Esophagus squamous epithelium (tissue), 5 donors: ENCODE measurements at regions not wholly inside any gene's neighbourhood (a gene's known extent, or its start where the extent isn't known, plus 50 kb on each side); places are given as distances from the start of the nearest gene placed in this dataset.

Source experiments
- DNase-seq: peaks from one replicate; lab custom pipeline; 2025; lab: John Stamatoyannopoulos, UW
- H3K27ac ChIP-seq, 4 donors: fragments of 200-600 bp; sonication (generic); one replicate each; pipeline ENCODE4 v1.5.1; 2016 to 2019; ENCODE audit warnings: mild to moderate bottlenecking in 1 of 4
- H3K27me3 ChIP-seq, 4 donors: fragments of 200-600 bp; sonication (generic); 1 replicate in 3 of 4; 2 replicates in 1 of 4; pipeline versions ENCODE4 v1.5.1 to v1.6.0; 2017 to 2021; ENCODE audit warnings: antibody characterized with exemption in 1 of 4
- H3K36me3 ChIP-seq, 3 donors: fragments of 200-600 bp; sonication (generic); one replicate each; pipeline ENCODE4 v1.5.1; 2016 to 2019
- H3K4me1 ChIP-seq, 3 donors: fragments of 200-600 bp; sonication (generic); one replicate each; pipeline ENCODE4 v1.5.1; 2017 to 2019
- H3K4me3 ChIP-seq, 4 donors: fragments of 200-600 bp; sonication (generic); 1 replicate in 3 of 4; 2 replicates in 1 of 4; pipeline ENCODE4 v1.5.1; 2016 to 2019; ENCODE audit warnings: mild to moderate bottlenecking in 2 of 4, moderate library complexity in 1 of 4
- H3K9me3 ChIP-seq, 3 donors: fragments of 200-600 bp; sonication (generic); one replicate each; pipeline ENCODE4 v1.5.1; 2016 to 2019
- CTCF ChIP-seq, 6 experiments: fragments of 450-650 bp in 4 of 6; fragments of 200-600 bp in 2 of 6; sonication (generic) in 2 of 6; IDR thresholded peaks; one replicate each; pipeline ENCODE4 v1.5.1; 2016 to 2019; ENCODE audit warnings: antibody characterized with exemption in 6 of 6, mild to moderate bottlenecking in 4 of 6, moderate library complexity in 4 of 6
- POLR2A ChIP-seq, 4 donors: fragments of 450-650 bp; IDR thresholded peaks; one replicate each; pipeline ENCODE4 v1.6.1; 2017; ENCODE audit warnings: antibody characterized with exemption in 4 of 4, mild to moderate bottlenecking in 4 of 4, moderate library complexity in 3 of 4
- WGBS, 2 donors: methylation state at CpG; one replicate each; pipeline ENCODE4 v1.1.5; 2018; 5-methylcytosine and 5-hydroxymethylcytosine counted together
- intact Hi-C: fragments of 100-400 bp; cut with DNase I; formaldehyde crosslinking; loops from one replicate; pipeline ENCODE4 v1.15.0; 2022
- donor health status: DM: yes; HTN: yes; CAD: no.

GRCh38 chr4:26048950-26049349 lies 134.9 kb downstream of the SMIM20 start:
- no peaks in the 10 kb centered on the region for H3K36me3 ChIP-seq
- intact Hi-C loops, result no loop called here
- peak overlapping the region in 1 of 4 donors; percentile 35 for H3K4me3 ChIP-seq
- H3K27ac ChIP-seq, result peak overlapping the region; percentile 66 to 95 (median 79)
- DNase-seq, result no peak
- 32 to 53% methylated on average over 9 of the region's 9 CpGs for WGBS, 2 donors
- peaks cover 5 to 41% (median 32%) of the 10 kb centered on the region in 3 donors for H3K4me1 ChIP-seq
- no peaks in the 10 kb centered on the region for H3K9me3 ChIP-seq
- H3K27me3 ChIP-seq, result peaks cover 0 to 78% (median 0%) of the 10 kb centered on the region in 4 donors
- TF ChIP-seq POLR2A (IDR thresholded peaks at IDR 0.05) (no peak), CTCF (IDR thresholded peaks at IDR 0.05) (no peak)

DNA sequence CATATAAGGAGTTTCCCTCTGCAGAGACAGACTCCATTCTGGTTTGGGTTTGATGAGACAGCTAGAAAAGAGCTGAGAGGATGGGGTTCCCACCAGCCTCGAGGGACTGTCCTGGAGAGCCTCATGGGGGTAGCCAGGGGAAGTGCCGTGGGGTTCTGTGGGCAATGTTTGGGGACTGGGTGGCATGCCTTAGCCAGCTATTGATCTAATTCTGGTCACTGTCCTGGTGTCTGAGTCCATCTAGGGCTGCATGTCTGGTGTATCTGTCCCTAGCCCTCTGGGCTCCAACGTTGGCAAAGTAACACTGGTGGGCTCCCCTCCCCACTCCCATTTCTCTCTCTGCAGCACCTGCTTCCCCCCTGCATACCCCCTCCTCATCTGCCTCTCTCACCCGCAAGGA lies 135.4 kb downstream of the SMIM20 start:
- TF ChIP-seq CTCF (IDR thresholded peaks at IDR 0.05) (no peak), POLR2A (IDR thresholded peaks at IDR 0.05) (no peak)
- WGBS, 2 donors, result 72 to 82% methylated on average over 2 of the region's 4 CpGs
- intact Hi-C loops, result no loop called here
- H3K27me3 ChIP-seq, result peaks cover 0 to 80% (median 0%) of the 10 kb centered on the region in 4 donors
- H3K9me3 ChIP-seq, result no peaks in the 10 kb centered on the region
- no peaks in the 10 kb centered on the region for H3K36me3 ChIP-seq
- peak overlapping the region; percentile 66 to 95 (median 79) for H3K27ac ChIP-seq
- peaks cover 5 to 41% (median 32%) of the 10 kb centered on the region in 3 donors for H3K4me1 ChIP-seq
- H3K4me3 ChIP-seq, result no peak overlapping the region
- no peak for DNase-seq

DNA sequence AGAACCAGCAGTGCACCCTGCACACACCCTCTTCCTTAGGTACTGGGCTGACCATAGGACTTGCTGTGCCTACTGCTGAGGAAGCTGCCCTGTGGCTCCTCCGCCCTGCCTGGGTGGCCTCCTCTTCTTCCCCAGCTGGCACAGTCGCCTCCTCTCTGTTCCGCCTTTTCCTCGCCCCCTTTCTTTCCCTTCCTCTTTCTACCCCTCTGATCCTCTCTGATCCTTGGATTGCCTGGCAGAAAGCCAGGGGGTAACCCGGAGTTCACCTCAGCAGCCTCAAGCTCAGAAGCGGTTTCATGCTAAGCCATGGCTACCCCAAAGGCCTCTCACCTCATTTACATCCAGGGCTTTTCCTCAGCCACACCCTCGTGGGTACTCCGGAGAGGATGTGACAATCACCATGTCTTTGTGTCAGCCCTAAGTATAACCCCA lies 136.2 kb downstream of the SMIM20 start:
- TF ChIP-seq CTCF (IDR thresholded peaks at IDR 0.05) (no peak), POLR2A (IDR thresholded peaks at IDR 0.05) (no peak)
- H3K4me3 ChIP-seq, result no peak overlapping the region
- H3K27ac ChIP-seq, result peak overlapping the region; percentile 66 to 95 (median 79)
- no peaks in the 10 kb centered on the region for H3K9me3 ChIP-seq
- H3K4me1 ChIP-seq, result peaks cover 5 to 41% (median 32%) of the 10 kb centered on the region in 3 donors
- intact Hi-C loops, result no loop called here
- WGBS, 2 donors, result 84 to 92% methylated on average over 6 to 8 of the region's 8 CpGs
- no peaks in the 10 kb centered on the region for H3K36me3 ChIP-seq
- H3K27me3 ChIP-seq, result peaks cover 0 to 80% (median 0%) of the 10 kb centered on the region in 4 donors
- DNase-seq, result no peak

DNA sequence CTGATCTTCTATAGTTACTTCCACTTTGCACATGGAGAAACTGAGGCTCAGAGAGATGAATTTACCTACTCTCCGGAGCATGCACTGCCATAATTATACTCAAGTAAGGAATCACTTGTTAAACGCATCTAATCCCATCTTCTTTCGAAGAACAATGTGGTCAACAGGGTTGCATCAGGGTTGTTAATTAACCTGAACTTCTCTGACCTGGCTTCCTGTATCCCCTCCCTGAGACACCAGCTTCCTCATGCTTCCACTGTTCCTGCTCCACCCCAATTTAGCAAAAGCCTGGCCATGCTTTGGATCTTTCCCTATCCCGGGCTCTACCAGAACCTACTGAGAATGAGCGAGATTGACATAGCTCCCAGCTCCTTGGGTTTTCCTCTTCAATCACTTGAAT lies 136.7 kb downstream of the SMIM20 start:
- no peaks in the 10 kb centered on the region for H3K36me3 ChIP-seq
- H3K4me3 ChIP-seq, result no peak overlapping the region
- 83 to 92% methylated on average over 5 of the region's 5 CpGs for WGBS, 2 donors
- H3K27ac ChIP-seq, result peak overlapping the region in 3 of 4 donors; percentile 75 to 95 (median 83)
- DNase-seq, result no peak
- peaks cover 5 to 41% (median 32%) of the 10 kb centered on the region in 3 donors for H3K4me1 ChIP-seq
- TF ChIP-seq CTCF (IDR thresholded peaks at IDR 0.05), result no peak
- no peak for TF ChIP-seq POLR2A (IDR thresholded peaks at IDR 0.05)
- intact Hi-C loops, result no loop called here
- H3K9me3 ChIP-seq, result no peaks in the 10 kb centered on the region
- peaks cover 0 to 80% (median 0%) of the 10 kb centered on the region in 4 donors for H3K27me3 ChIP-seq

- TF ChIP-seq CTCF (IDR thresholded peaks at IDR 0.05) (no peak), POLR2A (IDR thresholded peaks at IDR 0.05) (no peak)
- WGBS, 2 donors, result 29 to 70% methylated on average over 2 of the region's 7 CpGs
- Histone ChIP-seq H3K36me3 (no peaks in the 10 kb centered on the region), H3K27ac (peak overlapping the region in 1 of 4 donors; percentile 83), H3K9me3 (no peaks in the 10 kb centered on the region), H3K4me1 (peaks cover 5 to 41% (median 32%) of the 10 kb centered on the region in 3 donors), H3K27me3 (peaks cover 0 to 80% (median 0%) of the 10 kb centered on the region in 4 donors), H3K4me3 (no peak overlapping the region)
- no peak for DNase-seq
- intact Hi-C loops, result no loop called here
Measured at GRCh38 chr4:26051240-26051639, 137.2 kb downstream of the SMIM20 start.
